HUES64 (cell line): ENCODE measurements at regions not wholly inside any gene's neighbourhood (a gene's known extent, or its start where the extent isn't known, plus 50 kb on each side); places are given as distances from the start of the nearest gene placed in this dataset.

Experiments
- H3K27ac ChIP-seq: 2 replicates; pipeline ENCODE4 v1.7.0; 2013; ENCODE audit warnings: low read depth, low read length, inconsistent platforms
- H3K27me3 ChIP-seq: 2 replicates; pipeline ENCODE4 v1.6.1; 2013; ENCODE audit warnings: mild to moderate bottlenecking, low read length; ENCODE audit not compliant: insufficient read depth
- H3K36me3 ChIP-seq: 2 replicates; pipeline ENCODE4 v1.6.1; 2013; ENCODE audit warnings: mild to moderate bottlenecking, low read length; ENCODE audit not compliant: insufficient read depth
- H3K4me1 ChIP-seq: 2 replicates; pipeline ENCODE4 v1.6.1; 2013; ENCODE audit warnings: mild to moderate bottlenecking, low read length, moderate library complexity; ENCODE audit not compliant: insufficient read depth
- H3K4me3 ChIP-seq: 2 replicates; pipeline ENCODE4 v1.5.1; 2013; ENCODE audit warnings: mild to moderate bottlenecking, low read length, moderate library complexity
- H3K9ac ChIP-seq: 2 replicates; pipeline ENCODE4 v1.6.1; 2013; ENCODE audit warnings: mild to moderate bottlenecking, low read depth, low read length
- H3K9me3 ChIP-seq: 2 replicates; pipeline ENCODE4 v1.6.1; 2013; ENCODE audit warnings: low read depth, low read length; ENCODE audit not compliant: insufficient read depth
- WGBS: fragments of 150-250, 120-280 bp; methylation state at CpG from one replicate; pipeline ENCODE4 v1.1.7; 2013; ENCODE audit warnings: missing lambda C conversion rate; 5-methylcytosine and 5-hydroxymethylcytosine counted together

DNA sequence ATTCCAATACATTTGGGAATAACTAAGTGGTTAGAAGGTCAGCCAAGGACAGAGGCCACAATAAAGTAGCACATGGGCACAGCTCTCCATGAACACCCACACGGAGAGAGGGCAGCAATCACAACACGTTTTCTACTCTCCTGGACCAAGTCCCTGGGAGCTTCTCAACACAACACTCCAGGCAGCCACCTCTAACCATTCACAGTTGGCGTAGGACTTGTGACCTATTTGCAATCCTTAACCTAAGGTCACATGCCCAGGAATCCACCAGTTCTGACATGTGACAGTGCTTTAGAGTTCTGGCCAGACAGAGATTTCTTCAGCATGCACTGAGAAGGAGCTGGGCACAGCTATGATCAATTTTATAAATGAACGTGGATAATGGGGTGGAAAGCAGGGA lies 280.8 kb downstream of the SHQ1 start:
- H3K27me3 ChIP-seq = no peaks in the 10 kb centered on the region
- no peak overlapping the region for H3K4me3 ChIP-seq
- H3K9ac ChIP-seq = no peak overlapping the region
- no peaks in the 10 kb centered on the region for H3K9me3 ChIP-seq
- no peak overlapping the region for H3K27ac ChIP-seq
- 88% methylated on average over 4 of the region's 4 CpGs for whole genome bisulfite sequencing
- no peaks in the 10 kb centered on the region for H3K36me3 ChIP-seq
- H3K4me1 ChIP-seq = peaks cover 9% of the 10 kb centered on the region

DNA sequence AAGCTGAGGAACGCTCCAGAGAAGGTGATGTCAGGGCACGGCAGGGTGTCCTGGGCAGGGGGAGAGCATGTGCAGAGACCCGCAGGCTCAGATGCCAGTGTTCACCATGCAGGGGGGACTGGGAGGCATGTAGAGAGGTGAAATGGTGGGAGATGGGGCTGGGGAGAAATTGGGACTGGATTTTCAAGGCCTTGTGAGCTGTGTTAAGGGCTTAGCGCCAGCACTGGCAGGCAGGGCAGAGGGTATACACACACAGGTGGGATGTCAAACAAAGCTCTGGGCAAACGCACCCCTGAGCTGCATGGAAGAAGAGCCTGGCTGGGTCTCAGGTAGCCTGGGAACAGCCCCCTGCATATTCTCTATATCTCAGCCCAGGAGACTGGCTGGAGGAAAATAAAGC lies 282.7 kb downstream of the SHQ1 start:
- peaks cover 5% of the 10 kb centered on the region for H3K9me3 ChIP-seq
- peaks cover 19% of the 10 kb centered on the region for H3K4me1 ChIP-seq
- H3K27me3 ChIP-seq = no peaks in the 10 kb centered on the region
- no peak overlapping the region for H3K4me3 ChIP-seq
- H3K36me3 ChIP-seq = no peaks in the 10 kb centered on the region
- H3K27ac ChIP-seq = no peak overlapping the region
- 80% methylated on average over 5 of the region's 5 CpGs for WGBS
- H3K9ac ChIP-seq = no peak overlapping the region

- WGBS = 80% methylated on average over 1 of the region's 1 CpG
- peaks cover 22% of the 10 kb centered on the region for H3K4me1 ChIP-seq
- no peaks in the 10 kb centered on the region for H3K27me3 ChIP-seq
- peaks cover 5% of the 10 kb centered on the region for H3K9me3 ChIP-seq
- H3K4me3 ChIP-seq = no peak overlapping the region
- H3K27ac ChIP-seq = no peak overlapping the region
- H3K9ac ChIP-seq = no peak overlapping the region
- H3K36me3 ChIP-seq = no peaks in the 10 kb centered on the region
Measured at GRCh38 chr3:72563690-72564370, 284.4 kb downstream of the SHQ1 start.

- Histone ChIP-seq H3K27me3 (no peaks in the 10 kb centered on the region), H3K4me1 (peaks cover 22% of the 10 kb centered on the region), H3K36me3 (no peaks in the 10 kb centered on the region), H3K9ac (no peak overlapping the region), H3K27ac (peak overlapping the region; percentile 63), H3K9me3 (peaks cover 5% of the 10 kb centered on the region), H3K4me3 (no peak overlapping the region)
- 86% methylated on average over 8 of the region's 8 CpGs for WGBS
Measured at GRCh38 chr3:72560846-72561675, 287.2 kb downstream of the SHQ1 start.

DNA sequence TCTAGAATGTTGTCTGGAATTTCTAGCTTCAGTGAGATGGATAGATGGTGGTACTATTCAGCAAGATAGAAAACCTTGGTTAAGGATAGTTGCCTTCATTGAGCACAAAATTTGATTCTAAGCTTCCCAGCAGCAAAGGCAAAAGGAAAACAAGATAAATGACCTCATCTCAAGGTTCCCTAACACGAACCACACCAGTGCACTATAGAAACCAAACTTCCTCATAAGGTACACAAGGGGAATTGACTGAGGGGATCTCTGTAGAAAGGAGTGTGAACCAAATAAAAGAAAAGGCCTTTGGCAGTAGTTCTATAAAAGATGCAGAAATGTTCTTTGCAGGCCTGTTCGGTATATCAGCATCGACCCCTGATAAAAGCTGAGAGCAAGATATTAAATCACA lies 288.9 kb downstream of the SHQ1 start:
- WGBS = 98% methylated on average over 2 of the region's 3 CpGs
- Histone ChIP-seq H3K9me3 (peaks cover 5% of the 10 kb centered on the region), H3K36me3 (no peaks in the 10 kb centered on the region), H3K4me3 (no peak overlapping the region), H3K27ac (no peak overlapping the region), H3K9ac (no peak overlapping the region), H3K4me1 (peaks cover 17% of the 10 kb centered on the region), H3K27me3 (no peaks in the 10 kb centered on the region)

DNA sequence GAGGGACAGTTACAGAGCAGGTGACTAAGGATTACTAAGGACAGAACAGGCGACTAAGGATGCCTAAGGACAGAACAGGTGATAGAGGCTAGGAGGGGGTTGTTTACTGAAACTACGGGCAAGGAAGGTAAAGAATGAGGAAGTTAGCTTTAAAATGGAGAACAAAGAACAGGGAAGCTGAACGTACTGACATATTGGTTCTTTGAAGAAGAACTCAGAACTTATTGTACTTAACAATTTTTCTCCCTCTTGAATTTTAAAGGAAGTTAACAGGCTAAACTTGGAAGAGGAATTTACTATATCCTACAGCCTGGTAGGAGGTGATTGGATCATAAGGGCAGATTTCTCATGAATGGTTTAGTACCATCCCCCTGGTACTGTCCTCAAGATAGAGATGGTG lies 290.2 kb downstream of the SHQ1 start:
- Histone ChIP-seq H3K27me3 (no peaks in the 10 kb centered on the region), H3K27ac (no peak overlapping the region), H3K36me3 (no peaks in the 10 kb centered on the region), H3K9me3 (peaks cover 5% of the 10 kb centered on the region), H3K4me3 (no peak overlapping the region), H3K9ac (no peak overlapping the region), H3K4me1 (peaks cover 17% of the 10 kb centered on the region)
- 90% methylated on average over 2 of the region's 3 CpGs for WGBS

GRCh38 chr3:72555714-72556113 lies 292.5 kb downstream of the SHQ1 start:
- peaks cover 5% of the 10 kb centered on the region for H3K4me1 ChIP-seq
- H3K27me3 ChIP-seq = no peaks in the 10 kb centered on the region
- no peaks in the 10 kb centered on the region for H3K36me3 ChIP-seq
- H3K27ac ChIP-seq = no peak overlapping the region
- H3K4me3 ChIP-seq = no peak overlapping the region
- no peak overlapping the region for H3K9ac ChIP-seq
- no peaks in the 10 kb centered on the region for H3K9me3 ChIP-seq
- 99% methylated on average over 4 of the region's 4 CpGs for WGBS

DNA sequence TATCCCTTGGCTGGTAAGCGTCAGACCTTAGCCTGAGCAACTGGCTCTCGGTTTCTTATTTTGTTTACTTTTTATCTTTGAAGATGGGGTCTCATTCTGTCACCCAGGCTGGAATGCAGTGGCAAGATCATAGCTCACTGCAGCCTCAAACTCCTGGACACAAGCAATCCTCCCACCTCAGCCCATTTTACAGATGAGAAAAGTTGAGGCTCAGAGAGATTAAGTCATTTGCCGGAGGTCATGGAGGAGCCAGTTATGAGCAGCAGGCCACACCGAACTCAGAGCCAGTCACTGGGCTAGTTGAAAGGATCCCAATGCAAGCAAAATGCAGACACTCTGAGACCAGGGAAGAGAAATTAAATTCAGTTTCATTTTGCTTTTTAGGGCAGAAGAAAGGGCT lies 293.6 kb downstream of the SHQ1 start:
- H3K9ac ChIP-seq = no peak overlapping the region
- 86% methylated on average over 4 of the region's 4 CpGs for WGBS
- H3K4me3 ChIP-seq = no peak overlapping the region
- no peaks in the 10 kb centered on the region for H3K4me1 ChIP-seq
- no peak overlapping the region for H3K27ac ChIP-seq
- no peaks in the 10 kb centered on the region for H3K27me3 ChIP-seq
- no peaks in the 10 kb centered on the region for H3K9me3 ChIP-seq
- no peaks in the 10 kb centered on the region for H3K36me3 ChIP-seq

GRCh38 chr3:72553298-72553697 lies 294.9 kb downstream of the SHQ1 start:
- Histone ChIP-seq H3K9me3 (no peaks in the 10 kb centered on the region), H3K27me3 (no peaks in the 10 kb centered on the region), H3K4me1 (peaks cover 6% of the 10 kb centered on the region; the same call in 1 of the 2 replicates), H3K4me3 (no peak overlapping the region), H3K9ac (no peak overlapping the region), H3K27ac (no peak overlapping the region), H3K36me3 (no peaks in the 10 kb centered on the region)
- WGBS = 69% methylated on average over 4 of the region's 4 CpGs

DNA sequence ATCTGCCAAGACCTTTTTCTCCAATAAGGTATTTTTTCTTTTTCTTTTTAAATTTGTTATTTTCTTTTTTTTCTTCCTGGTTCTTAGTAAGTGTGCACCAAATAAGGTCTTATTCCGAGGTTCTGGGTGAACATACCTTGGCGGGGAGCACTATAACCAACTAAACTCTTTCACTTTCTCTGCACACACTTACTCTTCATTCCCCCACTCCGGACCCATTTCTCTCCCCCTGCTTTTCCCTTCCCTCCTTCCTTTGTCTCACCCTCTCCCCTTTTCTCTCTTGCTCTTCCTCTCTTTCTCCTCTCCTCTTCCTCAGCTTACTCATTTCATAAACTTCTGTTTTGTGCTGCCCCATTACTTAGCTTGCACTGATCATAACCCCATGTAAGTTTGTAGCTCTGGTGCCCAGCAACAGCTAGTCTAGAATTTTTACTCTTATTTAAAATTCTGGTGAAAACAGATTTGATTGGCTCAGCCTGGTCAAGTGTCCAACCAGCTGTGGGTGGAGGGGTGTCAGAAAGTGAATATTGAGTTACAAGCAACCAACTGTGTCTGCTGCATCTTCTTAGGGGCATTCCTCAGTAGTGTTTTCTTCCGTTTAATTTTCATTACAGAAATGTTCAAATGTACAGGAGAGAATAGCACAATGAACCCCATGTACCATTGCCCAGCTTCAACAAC lies 297.5 kb downstream of the SHQ1 start:
- no peak overlapping the region for H3K27ac ChIP-seq
- H3K27me3 ChIP-seq = no peaks in the 10 kb centered on the region
- 88% methylated on average over 4 of the region's 4 CpGs for WGBS
- no peaks in the 10 kb centered on the region for H3K9me3 ChIP-seq
- H3K4me1 ChIP-seq = peaks cover 6% of the 10 kb centered on the region; the same call in 1 of the 2 replicates
- H3K4me3 ChIP-seq = no peak overlapping the region
- no peaks in the 10 kb centered on the region for H3K36me3 ChIP-seq
- H3K9ac ChIP-seq = no peak overlapping the region
